Activated CD8-positive, alpha-beta memory T cell treated with anti-CD3 and anti-CD28 coated beads, Interleukin-2, amount 10 ng/mL, durations not matched to agents 7 days and 5 days (primary cell): ENCODE measurements at regions not wholly inside any gene's neighbourhood (a gene's known extent, or its start where the extent isn't known, plus 50 kb on each side); places are given as distances from the start of the nearest gene placed in this dataset.

Source experiments
- ATAC-seq: fragments of 150-1000 bp; cut with Tn5 transposase; one replicate; pipeline ENCODE4 v1.10.0; 2021; ENCODE audit warnings: moderate library complexity
- CTCF ChIA-PET: fragments of 350-600 bp; sonication (Branson Sonifier 250); formaldehyde crosslinking; loops from one replicate; lab custom pipeline; 2021; ENCODE audit warnings: antibody characterized with exemption; lab: Charles Lee
- DNase-seq: peaks from one replicate; pipeline ENCODE4 v3.0.0-alpha.2; 2020
- H3K27ac Mint-ChIP-seq: one replicate; pipeline ENCODE4 v1.8.0; 2021; ENCODE audit warnings: mild to moderate bottlenecking, mixed read lengths
- H3K27me3 Mint-ChIP-seq: one replicate; pipeline ENCODE4 v1.8.0; 2021; ENCODE audit warnings: mixed read lengths
- H3K36me3 Mint-ChIP-seq: one replicate; pipeline ENCODE4 v1.8.0; 2021; ENCODE audit warnings: mild to moderate bottlenecking, mixed read lengths
- H3K4me1 Mint-ChIP-seq: one replicate; pipeline ENCODE4 v1.8.0; 2021; ENCODE audit warnings: mixed read lengths
- H3K4me3 Mint-ChIP-seq: one replicate; pipeline ENCODE4 v1.8.0; 2021; ENCODE audit warnings: mild to moderate bottlenecking, moderate library complexity, mixed read lengths
- H3K9me3 Mint-ChIP-seq: one replicate; pipeline ENCODE4 v1.8.0; 2022; ENCODE audit warnings: low read depth, mixed read lengths

- Mint-ChIP-seq H3K9me3 (no peaks in the 10 kb centered on the region), H3K27ac (no peak overlapping the region), H3K27me3 (peaks cover 9% of the 10 kb centered on the region), H3K36me3 (no peaks in the 10 kb centered on the region), H3K4me3 (no peak overlapping the region), H3K4me1 (peaks cover 66% of the 10 kb centered on the region)
- DNase-seq (no peak), ATAC-seq (no peak)
- CTCF ChIA-PET, result no interaction called here
Measured at GRCh38 chr20:50388733-50389437, 121.3 kb upstream of the PTPN1 start.

- ATAC-seq, result no peak
- no peaks in the 10 kb centered on the region for H3K36me3 Mint-ChIP-seq
- no peaks in the 10 kb centered on the region for H3K9me3 Mint-ChIP-seq
- no peak overlapping the region for H3K4me3 Mint-ChIP-seq
- no peak overlapping the region for H3K27ac Mint-ChIP-seq
- DNase-seq, result no peak
- peaks cover 13% of the 10 kb centered on the region for H3K27me3 Mint-ChIP-seq
- H3K4me1 Mint-ChIP-seq, result peaks cover 62% of the 10 kb centered on the region
- CTCF ChIA-PET, result no interaction called here
Measured at GRCh38 chr20:50389438-50389807, 120.8 kb upstream of the PTPN1 start.

GRCh38 chr20:50389808-50390684 lies 120.1 kb upstream of the PTPN1 start:
- CTCF ChIA-PET, result no interaction called here
- peaks cover 56% of the 10 kb centered on the region for H3K4me1 Mint-ChIP-seq
- peaks cover 18% of the 10 kb centered on the region for H3K27me3 Mint-ChIP-seq
- no peaks in the 10 kb centered on the region for H3K9me3 Mint-ChIP-seq
- H3K4me3 Mint-ChIP-seq, result no peak overlapping the region
- H3K36me3 Mint-ChIP-seq, result no peaks in the 10 kb centered on the region
- ATAC-seq (no peak), DNase-seq (no peak)
- H3K27ac Mint-ChIP-seq, result no peak overlapping the region

- Mint-ChIP-seq H3K36me3 (no peaks in the 10 kb centered on the region), H3K27ac (no peak overlapping the region), H3K4me3 (no peak overlapping the region), H3K9me3 (no peaks in the 10 kb centered on the region), H3K4me1 (peaks cover 48% of the 10 kb centered on the region), H3K27me3 (peaks cover 18% of the 10 kb centered on the region)
- CTCF ChIA-PET, result interaction anchor here (1.5 kb wide), 1 partner anchor 200 kb away, joined by 3 read pairs; no protein-coding TSS in a partner anchor
- ATAC-seq (no peak), DNase-seq (no peak)
Measured at GRCh38 chr20:50390685-50391443, 119.3 kb upstream of the PTPN1 start.

- DNase-seq (no peak), ATAC-seq (no peak)
- Mint-ChIP-seq H3K4me1 (peaks cover 41% of the 10 kb centered on the region), H3K36me3 (no peaks in the 10 kb centered on the region), H3K4me3 (no peak overlapping the region), H3K27ac (no peak overlapping the region), H3K27me3 (peaks cover 18% of the 10 kb centered on the region), H3K9me3 (no peaks in the 10 kb centered on the region)
- CTCF ChIA-PET, result interaction anchor here (1.5 kb wide), 1 partner anchor 200 kb away, joined by 3 read pairs; no protein-coding TSS in a partner anchor
Measured at GRCh38 chr20:50391444-50392137, 118.6 kb upstream of the PTPN1 start.

GRCh38 chr20:50392138-50392866 lies 117.9 kb upstream of the PTPN1 start:
- Mint-ChIP-seq H3K4me1 (peaks cover 34% of the 10 kb centered on the region), H3K36me3 (no peaks in the 10 kb centered on the region), H3K9me3 (no peaks in the 10 kb centered on the region), H3K4me3 (no peak overlapping the region), H3K27me3 (peaks cover 18% of the 10 kb centered on the region), H3K27ac (no peak overlapping the region)
- ATAC-seq (no peak), DNase-seq (no peak)
- CTCF ChIA-PET, result interaction anchor here (1.5 kb wide), 1 partner anchor 201 kb away, joined by 3 read pairs; no protein-coding TSS in a partner anchor

GRCh38 chr20:50393242-50393641 lies 116.9 kb upstream of the PTPN1 start:
- CTCF ChIA-PET, result no interaction called here
- Mint-ChIP-seq H3K36me3 (no peaks in the 10 kb centered on the region), H3K9me3 (no peaks in the 10 kb centered on the region), H3K27ac (no peak overlapping the region), H3K27me3 (peaks cover 14% of the 10 kb centered on the region), H3K4me1 (peaks cover 26% of the 10 kb centered on the region), H3K4me3 (no peak overlapping the region)
- ATAC-seq, result no peak
- DNase-seq, result no peak

- H3K36me3 Mint-ChIP-seq, result no peaks in the 10 kb centered on the region
- ATAC-seq, result no peak
- DNase-seq, result no peak
- no peaks in the 10 kb centered on the region for H3K9me3 Mint-ChIP-seq
- peaks cover 9% of the 10 kb centered on the region for H3K27me3 Mint-ChIP-seq
- H3K27ac Mint-ChIP-seq, result no peak overlapping the region
- H3K4me1 Mint-ChIP-seq, result peaks cover 17% of the 10 kb centered on the region
- no peak overlapping the region for H3K4me3 Mint-ChIP-seq
- CTCF ChIA-PET, result no interaction called here
Measured at GRCh38 chr20:50393990-50394561, 116.1 kb upstream of the PTPN1 start.

GRCh38 chr20:50394569-50394968 lies 115.6 kb upstream of the PTPN1 start:
- Mint-ChIP-seq H3K27me3 (peaks cover 9% of the 10 kb centered on the region), H3K27ac (no peak overlapping the region), H3K4me3 (no peak overlapping the region), H3K4me1 (peaks cover 16% of the 10 kb centered on the region), H3K36me3 (no peaks in the 10 kb centered on the region), H3K9me3 (no peaks in the 10 kb centered on the region)
- CTCF ChIA-PET, result no interaction called here
- ATAC-seq (no peak), DNase-seq (no peak)

- H3K27ac Mint-ChIP-seq, result no peak overlapping the region
- ATAC-seq (no peak), DNase-seq (no peak)
- CTCF ChIA-PET, result no interaction called here
- no peaks in the 10 kb centered on the region for H3K36me3 Mint-ChIP-seq
- H3K9me3 Mint-ChIP-seq, result no peaks in the 10 kb centered on the region
- H3K4me3 Mint-ChIP-seq, result no peak overlapping the region
- peaks cover 14% of the 10 kb centered on the region for H3K27me3 Mint-ChIP-seq
- peaks cover 12% of the 10 kb centered on the region for H3K4me1 Mint-ChIP-seq
Measured at GRCh38 chr20:50395251-50395729, 114.9 kb upstream of the PTPN1 start.

- no peaks in the 10 kb centered on the region for H3K36me3 Mint-ChIP-seq
- CTCF ChIA-PET, result no interaction called here
- H3K4me1 Mint-ChIP-seq, result peaks cover 12% of the 10 kb centered on the region
- no peak overlapping the region for H3K27ac Mint-ChIP-seq
- DNase-seq, result no peak
- no peaks in the 10 kb centered on the region for H3K9me3 Mint-ChIP-seq
- H3K4me3 Mint-ChIP-seq, result no peak overlapping the region
- peaks cover 14% of the 10 kb centered on the region for H3K27me3 Mint-ChIP-seq
- no peak for ATAC-seq
Measured at GRCh38 chr20:50395914-50396488, 114.2 kb upstream of the PTPN1 start.

- Mint-ChIP-seq H3K9me3 (no peaks in the 10 kb centered on the region), H3K4me1 (peaks cover 9% of the 10 kb centered on the region), H3K27ac (peak overlapping the region; percentile 29), H3K4me3 (no peak overlapping the region), H3K27me3 (peaks cover 14% of the 10 kb centered on the region), H3K36me3 (no peaks in the 10 kb centered on the region)
- CTCF ChIA-PET, result no interaction called here
- ATAC-seq, result no peak
- DNase-seq, result no peak
Measured at GRCh38 chr20:50396623-50397022, 113.6 kb upstream of the PTPN1 start.
